H1 (cell line): ENCODE measurements at regions not wholly inside any gene's neighbourhood (a gene's known extent, or its start where the extent isn't known, plus 50 kb on each side); places are given as distances from the start of the nearest gene placed in this dataset.

Source experiments
- CTCF ChIA-PET: fragments of 300-600 bp; sonication (Branson Sonifier 250); formaldehyde crosslinking; loops from one replicate; lab custom pipeline; 2021; ENCODE audit not compliant: partially characterized antibody; lab: Charles Lee
- POLR2A ChIA-PET: fragments of 300-600 bp; sonication (Branson Sonifier 250); formaldehyde crosslinking; loops from one replicate; lab custom pipeline; 2021; ENCODE audit warnings: inconsistent platforms; ENCODE audit not compliant: partially characterized antibody; lab: Charles Lee
- DNase-seq, 2 experiments: peaks; one replicate each; pipeline versions ENCODE4 v3.0.0 to v3.0.0-alpha.2; 2010 to 2022; ENCODE audit warnings: low spot score in 2 of 2, low read depth in 1 of 2, mixed read lengths in 1 of 2
- FAIRE-seq: peaks from 2 replicates; lab custom pipeline; 2011; peaks lifted over from hg19 to GRCh38; lab: Jason Lieb, UNC
- H2AFZ ChIP-seq: 2 replicates; pipeline ENCODE4 v1.8.1; 2012; ENCODE audit warnings: low read length, inconsistent platforms
- H2AK5ac ChIP-seq: 2 replicates; pipeline ENCODE4 v1.6.1; 2013; ENCODE audit warnings: low read depth, low read length
- H2BK120ac ChIP-seq: replicated peaks from 2 replicates; pipeline ENCODE3; 2013; ENCODE audit warnings: low read depth, low read length, inconsistent platforms
- H2BK12ac ChIP-seq: 2 replicates; pipeline ENCODE4 v1.6.1; 2013; ENCODE audit warnings: low read depth, low read length
- H2BK15ac ChIP-seq: 2 replicates; pipeline ENCODE4 v1.6.1; 2013; ENCODE audit warnings: low read length
- H2BK20ac ChIP-seq: 2 replicates; pipeline ENCODE4 v1.6.1; 2013; ENCODE audit warnings: low read length
- H2BK5ac ChIP-seq: 2 replicates; pipeline ENCODE4 v1.6.1; 2013; ENCODE audit warnings: low read depth, low read length
- H3K14ac ChIP-seq: 2 replicates; pipeline ENCODE4 v1.6.1; 2013; ENCODE audit warnings: inconsistent platforms; ENCODE audit not compliant: insufficient read length
- H3K18ac ChIP-seq: 2 replicates; pipeline ENCODE4 v1.6.1; 2013; ENCODE audit warnings: low read length; ENCODE audit errors: extremely low read depth
- H3K23ac ChIP-seq: 2 replicates; pipeline ENCODE4 v1.6.1; 2013; ENCODE audit warnings: inconsistent platforms; ENCODE audit not compliant: insufficient read length
- H3K23me2 ChIP-seq: 2 replicates; pipeline ENCODE4 v1.6.1; 2013; ENCODE audit warnings: low read depth, low read length
- H3K27ac ChIP-seq: 2 replicates; pipeline ENCODE4 v1.6.1; 2011; ENCODE audit warnings: low read depth, low read length, inconsistent platforms
- H3K27me3 ChIP-seq, 4 experiments: replicated peaks in 1 of 4; 1 replicate in 1 of 4; 2 replicates in 3 of 4; pipeline versions ENCODE4 v1.6.1 to v1.8.1; 2011 to 2013; ENCODE audit warnings: low read length in 3 of 4, mild to moderate bottlenecking in 3 of 4, inconsistent platforms in 2 of 4, mixed read lengths in 2 of 4, moderate library complexity in 1 of 4; ENCODE audit not compliant: control insufficient read depth in 3 of 4, insufficient read depth in 3 of 4; ENCODE audit errors: extremely low read depth in 1 of 4
- H3K36me3 ChIP-seq, 4 experiments: 2 replicates each; pipeline versions ENCODE4 v1.6.1 to v1.8.1; 2011 to 2013; ENCODE audit warnings: mild to moderate bottlenecking in 4 of 4, low read length in 3 of 4, moderate library complexity in 2 of 4, control low read depth in 1 of 4, inconsistent platforms in 1 of 4; ENCODE audit not compliant: insufficient read depth in 4 of 4, control insufficient read depth in 2 of 4
- H3K4ac ChIP-seq: replicated peaks from 2 replicates; pipeline ENCODE3; 2013; ENCODE audit warnings: low read length, low read depth, mixed read lengths, inconsistent platforms; ENCODE audit not compliant: insufficient read length
- H3K4me1 ChIP-seq, 4 experiments: replicated peaks in 1 of 4; 1 replicate in 1 of 4; 2 replicates in 3 of 4; pipeline versions ENCODE4 v1.6.1 to v1.8.1; 2011 to 2013; ENCODE audit warnings: low read length in 3 of 4, inconsistent platforms in 2 of 4, mixed read lengths in 1 of 4; ENCODE audit not compliant: insufficient read depth in 4 of 4, control insufficient read depth in 3 of 4
- H3K4me2 ChIP-seq, 2 experiments: 2 replicates each; pipeline versions ENCODE4 v1.6.1 to v1.8.1; 2011 to 2013; ENCODE audit warnings: low read depth in 2 of 2, low read length in 2 of 2, control low read depth in 1 of 2, inconsistent platforms in 1 of 2, mild to moderate bottlenecking in 1 of 2; ENCODE audit not compliant: insufficient read depth in 1 of 2
- H3K4me3 ChIP-seq, 4 experiments: fragments of 200-600, 300-600 bp in 1 of 4; sonication (generic), shearing (Covaris generic), sonication (Bioruptor Twin) in 1 of 4; 2 replicates each; pipeline versions ENCODE4 v1.5.1 to v1.8.1; 2011 to 2016; ENCODE audit warnings: low read length in 4 of 4, low read depth in 3 of 4, control low read depth in 2 of 4, inconsistent platforms in 2 of 4, mild to moderate bottlenecking in 2 of 4, mixed read lengths in 1 of 4, moderate library complexity in 1 of 4; ENCODE audit not compliant: insufficient read depth in 2 of 4; ENCODE audit errors: extremely low read depth in 1 of 4
- H3K56ac ChIP-seq: replicated peaks from 2 replicates; pipeline ENCODE3; 2013; ENCODE audit warnings: low read depth, mild to moderate bottlenecking, mixed read lengths, low read length, inconsistent platforms; ENCODE audit not compliant: insufficient read length
- H3K79me1 ChIP-seq: 2 replicates; pipeline ENCODE4 v1.6.1; 2013; ENCODE audit warnings: low read depth, low read length, control low read depth
- H3K79me2 ChIP-seq, 2 experiments: 2 replicates each; pipeline versions ENCODE4 v1.6.1 to v1.8.1; 2012 to 2013; ENCODE audit warnings: low read length in 2 of 2, mild to moderate bottlenecking in 2 of 2, inconsistent platforms in 1 of 2; ENCODE audit not compliant: insufficient read depth in 2 of 2, control insufficient read depth in 1 of 2
- H3K9ac ChIP-seq, 4 experiments: replicated peaks in 1 of 4; 1 replicate in 1 of 4; 2 replicates in 3 of 4; pipeline versions ENCODE4 v1.6.1 to v1.8.1; 2011 to 2013; ENCODE audit warnings: low read depth in 3 of 4, low read length in 3 of 4, control low read depth in 2 of 4, mild to moderate bottlenecking in 2 of 4, moderate library complexity in 2 of 4, inconsistent platforms in 1 of 4; ENCODE audit errors: extremely low read depth in 1 of 4
- H3K9me3 ChIP-seq, 2 experiments: 2 replicates each; pipeline versions ENCODE4 v1.6.1 to v1.8.1; 2012 to 2013; ENCODE audit warnings: mild to moderate bottlenecking in 2 of 2, moderate library complexity in 2 of 2, control low read depth in 1 of 2, inconsistent platforms in 1 of 2, low read depth in 1 of 2, low read length in 1 of 2, mixed read lengths in 1 of 2; ENCODE audit not compliant: insufficient read depth in 2 of 2
- H4K20me1 ChIP-seq, 2 experiments: replicated peaks in 1 of 2; 2 replicates each; pipeline versions ENCODE3 to v1.8.1; 2011 to 2013; ENCODE audit warnings: inconsistent platforms in 2 of 2, low read length in 2 of 2, mild to moderate bottlenecking in 1 of 2; ENCODE audit not compliant: insufficient read depth in 2 of 2, control insufficient read depth in 1 of 2
- H4K5ac ChIP-seq: 2 replicates; pipeline ENCODE4 v1.6.1; 2013; ENCODE audit warnings: low read length, low read depth, mixed read lengths, inconsistent platforms; ENCODE audit not compliant: insufficient read length
- H4K8ac ChIP-seq: 2 replicates; pipeline ENCODE4 v1.8.0; 2013; ENCODE audit warnings: mild to moderate bottlenecking, moderate library complexity, low read length, inconsistent platforms; ENCODE audit not compliant: insufficient read depth; ENCODE audit errors: extremely low read depth
- H4K91ac ChIP-seq: replicated peaks from 2 replicates; pipeline ENCODE3; 2013; ENCODE audit warnings: low read length, mixed read lengths, inconsistent platforms; ENCODE audit not compliant: insufficient read length
- BCL11A ChIP-seq, 2 experiments: IDR thresholded peaks; one replicate each; pipeline ENCODE4 v1.6.1; 2011; ENCODE audit warnings: low read depth in 2 of 2, low read length in 2 of 2, mild to moderate bottlenecking in 2 of 2
- BRCA1 ChIP-seq: IDR thresholded peaks from 2 replicates; pipeline ENCODE4 v1.6.1; 2012; ENCODE audit warnings: low read depth, low read length, improper control_type of control experiment
- CREB1 ChIP-seq: IDR thresholded peaks from 2 replicates; pipeline ENCODE4 v1.6.1; 2012; ENCODE audit warnings: inconsistent platforms
- CTBP2 ChIP-seq: IDR thresholded peaks from 2 replicates; pipeline ENCODE4 v1.7.0; 2011; ENCODE audit warnings: borderline replicate concordance, mild to moderate bottlenecking, moderate library complexity, mixed read lengths, low read length; ENCODE audit not compliant: insufficient read depth, insufficient read length
- EGR1 ChIP-seq: IDR thresholded peaks from 2 replicates; pipeline ENCODE4 v1.6.1; 2011; ENCODE audit warnings: low read depth, low read length, borderline replicate concordance
- EZH2 ChIP-seq: fragments of 200-600 bp; sonication (generic); IDR thresholded peaks from 2 replicates; pipeline ENCODE4 v1.7.1; 2012; ENCODE audit warnings: low read depth, mild to moderate bottlenecking, moderate library complexity, low read length, inconsistent platforms; ENCODE audit not compliant: severe bottlenecking
- KDM4A ChIP-seq: IDR thresholded peaks from one replicate; pipeline ENCODE4 v1.7.1; 2012; ENCODE audit warnings: low read depth, mild to moderate bottlenecking, moderate library complexity, low read length, inconsistent platforms; ENCODE audit not compliant: severe bottlenecking
- NANOG ChIP-seq: IDR thresholded peaks from 2 replicates; pipeline ENCODE4 v1.6.1; 2011; ENCODE audit warnings: low read length, low read depth, mild to moderate bottlenecking, inconsistent platforms; ENCODE audit not compliant: insufficient read depth, poor library complexity, severe bottlenecking
- SIRT6 ChIP-seq: IDR thresholded peaks from one replicate; pipeline ENCODE4 v1.7.1; 2012; ENCODE audit warnings: low read length, inconsistent platforms
- SP1 ChIP-seq: IDR thresholded peaks from 2 replicates; pipeline ENCODE4 v1.6.1; 2011; ENCODE audit warnings: low read depth, low read length
- SP2 ChIP-seq: IDR thresholded peaks from 2 replicates; pipeline ENCODE4 v1.6.1; 2012; ENCODE audit warnings: mild to moderate bottlenecking, low read length, inconsistent platforms
- SUZ12 ChIP-seq: fragments of 200-600 bp; sonication (generic); IDR thresholded peaks from 2 replicates; pipeline ENCODE4 v1.6.1; 2012; ENCODE audit warnings: mild to moderate bottlenecking, inconsistent platforms, low read length, moderate library complexity, mixed read lengths
- TBP ChIP-seq: IDR thresholded peaks from 2 replicates; pipeline ENCODE4 v1.6.1; 2011; ENCODE audit warnings: low read depth, low read length, improper control_type of control experiment
- TCF12 ChIP-seq: IDR thresholded peaks from 2 replicates; pipeline ENCODE4 v1.6.1; 2011; ENCODE audit warnings: low read depth, mild to moderate bottlenecking, low read length
- WGBS, 2 experiments: shearing (Covaris generic) in 1 of 2; methylation state at CpG; one replicate each; pipeline versions ENCODE4 v1.1.6 to v1.1.7; 2013 to 2015; ENCODE audit warnings: low lambda C conversion rate in 2 of 2, mixed read lengths in 2 of 2, inconsistent platforms in 1 of 2, low coverage in 1 of 2, missing lambda C conversion rate in 1 of 2; ENCODE audit not compliant: insufficient replicate concordance in 2 of 2, insufficient coverage in 1 of 2, insufficient read length in 1 of 2; ENCODE audit errors: extremely low coverage in 1 of 2, missing lambda C conversion rate in 1 of 2; 5-methylcytosine and 5-hydroxymethylcytosine counted together

GRCh38 chr9:63859475-63860215 lies 1425.4 kb downstream of the FOXD4L5 start:
- 86% methylated on average over 23 of the region's 52 CpGs; no CpG with 5 or more reads in 1 of the 2 experiments for WGBS, 2 experiments
- no peak for FAIRE-seq
- TF ChIP-seq EGR1: no peak
- TF ChIP-seq NANOG: no peak
- no peak for TF ChIP-seq SP1
- TF ChIP-seq CTBP2: no peak
- TF ChIP-seq SP2: no peak
- no peak for TF ChIP-seq TCF12
- TF ChIP-seq CREB1: no peak
- no peak for TF ChIP-seq BCL11A (IDR thresholded peaks at IDR 0.05; ENCODE audit: low read depth in 2 of 2, low read length in 2 of 2)
- no peak for TF ChIP-seq EZH2
- TF ChIP-seq SUZ12: no peak
- no peak for TF ChIP-seq TBP
- no peak for TF ChIP-seq SIRT6
- TF ChIP-seq KDM4A: no peak
- no peak for TF ChIP-seq BRCA1

More at GRCh38 chr9:63859475-63860215, 1425.4 kb downstream of the FOXD4L5 start:
- Histone ChIP-seq H4K8ac (no peak overlapping the region), H3K27ac (no peak overlapping the region), H3K23me2 (no peaks in the 10 kb centered on the region), H2BK12ac (no peak overlapping the region), H3K56ac (no peak overlapping the region), H2BK5ac (no peak overlapping the region), H3K79me2 (no peaks in the 10 kb centered on the region), H2BK20ac (no peak overlapping the region), H3K14ac (no peak overlapping the region), H3K36me3 (no peaks in the 10 kb centered on the region), H3K79me1 (no peaks in the 10 kb centered on the region), H3K4me2 (no peak overlapping the region), H2BK15ac (no peak overlapping the region), H3K4me1 (no peaks in the 10 kb centered on the region), H4K20me1 (no peaks in the 10 kb centered on the region), H2AFZ (no peak overlapping the region), H3K27me3 (no peaks in the 10 kb centered on the region), H3K4ac (no peak overlapping the region), H2BK120ac (no peak overlapping the region), H3K9ac (no peak overlapping the region), H4K91ac (no peak overlapping the region), H3K4me3 (no peak overlapping the region), H3K23ac (no peak overlapping the region), H3K9me3 (peaks cover 2 to 23% of the 10 kb centered on the region in 2 experiments; a peak in 2 of 4 replicates), H3K18ac (no peak overlapping the region), H4K5ac (no peak overlapping the region), H2AK5ac (no peak overlapping the region)
- no peak for DNase-seq
- POLR2A ChIA-PET: no interaction called here
- CTCF ChIA-PET: no interaction called here
